ENCODE measurements at regions not wholly inside any gene's neighbourhood (a gene's known extent, or its start where the extent isn't known, plus 50 kb on each side); places are given as distances from the start of the nearest gene placed in this dataset.

- H3K36me3 ChIP-seq (ENCODE audit: control insufficient read depth in 4 of 4, insufficient read depth in 4 of 4, low read length in 4 of 4): no peaks in the 10 kb centered on the region
- TF ChIP-seq CTCF (IDR thresholded peaks at IDR 0.05; ENCODE audit: control extremely low read depth, extremely low read depth): no peak
- DNase-seq: peak in 1 of 3 donors; percentile 17
- H3K9ac ChIP-seq (ENCODE audit: insufficient read depth in 1 of 2, low read length in 2 of 2): no peak overlapping the region
- ATAC-seq (ENCODE audit: insufficient read depth, low FRiP score): peak; percentile 44
- WGBS, 2 donors: 73 to 88% methylated on average over 2 of the region's 2 CpGs
- H3K9me3 ChIP-seq (ENCODE audit: control insufficient read depth in 4 of 4, insufficient read depth in 3 of 4, low read length in 3 of 4): peaks cover 0 to 5% (median 1%) of the 10 kb centered on the region in 4 donors
- H3K4me1 ChIP-seq (ENCODE audit: control insufficient read depth in 5 of 5, insufficient read depth in 5 of 5, low read length in 5 of 5): no peaks in the 10 kb centered on the region
- H3K27ac ChIP-seq (ENCODE audit: low read depth in 1 of 2, low read length in 1 of 2): no peak overlapping the region
- no peaks in the 10 kb centered on the region for H3K27me3 ChIP-seq (ENCODE audit: control insufficient read depth in 3 of 3, insufficient read depth in 3 of 3, low read length in 2 of 3)
- H3K4me3 ChIP-seq: no peak overlapping the region
Measured at GRCh38 chr14:61965030-61965745, 203.0 kb downstream of the SNAPC1 start.

- no peak overlapping the region for H3K9ac ChIP-seq (ENCODE audit: insufficient read depth in 1 of 2, low read length in 2 of 2)
- no peaks in the 10 kb centered on the region for H3K36me3 ChIP-seq (ENCODE audit: control insufficient read depth in 4 of 4, insufficient read depth in 4 of 4, low read length in 4 of 4)
- DNase-seq (no peak), ATAC-seq (ENCODE audit: insufficient read depth, low FRiP score) (no peak)
- 98 to 99% methylated on average over 2 of the region's 2 CpGs for WGBS, 2 donors
- no peak overlapping the region for H3K4me3 ChIP-seq
- H3K27me3 ChIP-seq (ENCODE audit: control insufficient read depth in 3 of 3, insufficient read depth in 3 of 3, low read length in 2 of 3): no peaks in the 10 kb centered on the region
- no peaks in the 10 kb centered on the region for H3K4me1 ChIP-seq (ENCODE audit: control insufficient read depth in 5 of 5, insufficient read depth in 5 of 5, low read length in 5 of 5)
- peaks cover 0 to 2% (median 0%) of the 10 kb centered on the region in 4 donors for H3K9me3 ChIP-seq (ENCODE audit: control insufficient read depth in 4 of 4, insufficient read depth in 3 of 4, low read length in 3 of 4)
- no peak overlapping the region for H3K27ac ChIP-seq (ENCODE audit: low read depth in 1 of 2, low read length in 1 of 2)
- TF ChIP-seq CTCF (IDR thresholded peaks at IDR 0.05; ENCODE audit: control extremely low read depth, extremely low read depth): no peak
Measured at GRCh38 chr14:61968207-61968606, 206.0 kb downstream of the SNAPC1 start.

- Histone ChIP-seq H3K27ac (ENCODE audit: low read depth in 1 of 2, low read length in 1 of 2) (no peak overlapping the region), H3K27me3 (ENCODE audit: control insufficient read depth in 3 of 3, insufficient read depth in 3 of 3, low read length in 2 of 3) (no peaks in the 10 kb centered on the region), H3K9me3 (ENCODE audit: control insufficient read depth in 4 of 4, insufficient read depth in 3 of 4, low read length in 3 of 4) (peaks cover 0 to 6% (median 2%) of the 10 kb centered on the region in 4 donors), H3K9ac (ENCODE audit: insufficient read depth in 1 of 2, low read length in 2 of 2) (no peak overlapping the region), H3K4me3 (no peak overlapping the region), H3K36me3 (ENCODE audit: control insufficient read depth in 4 of 4, insufficient read depth in 4 of 4, low read length in 4 of 4) (no peaks in the 10 kb centered on the region), H3K4me1 (ENCODE audit: control insufficient read depth in 5 of 5, insufficient read depth in 5 of 5, low read length in 5 of 5) (no peaks in the 10 kb centered on the region)
- DNase-seq: no peak
- ATAC-seq (ENCODE audit: insufficient read depth, low FRiP score): no peak
- 82 to 87% methylated on average over 3 of the region's 3 CpGs for WGBS, 2 donors
- TF ChIP-seq CTCF (IDR thresholded peaks at IDR 0.05; ENCODE audit: control extremely low read depth, extremely low read depth): no peak
Measured at GRCh38 chr14:61972711-61973110, 210.5 kb downstream of the SNAPC1 start.

GRCh38 chr14:61973981-61974380 lies 211.8 kb downstream of the SNAPC1 start:
- Histone ChIP-seq H3K9me3 (ENCODE audit: control insufficient read depth in 4 of 4, insufficient read depth in 3 of 4, low read length in 3 of 4) (peaks cover 0 to 6% (median 2%) of the 10 kb centered on the region in 4 donors), H3K9ac (ENCODE audit: insufficient read depth in 1 of 2, low read length in 2 of 2) (no peak overlapping the region), H3K36me3 (ENCODE audit: control insufficient read depth in 4 of 4, insufficient read depth in 4 of 4, low read length in 4 of 4) (no peaks in the 10 kb centered on the region), H3K27ac (ENCODE audit: low read depth in 1 of 2, low read length in 1 of 2) (no peak overlapping the region), H3K27me3 (ENCODE audit: control insufficient read depth in 3 of 3, insufficient read depth in 3 of 3, low read length in 2 of 3) (no peaks in the 10 kb centered on the region), H3K4me1 (ENCODE audit: control insufficient read depth in 5 of 5, insufficient read depth in 5 of 5, low read length in 5 of 5) (no peaks in the 10 kb centered on the region), H3K4me3 (no peak overlapping the region)
- no peak for TF ChIP-seq CTCF (IDR thresholded peaks at IDR 0.05; ENCODE audit: control extremely low read depth, extremely low read depth)
- no peak for ATAC-seq (ENCODE audit: insufficient read depth, low FRiP score)
- no peak for DNase-seq
- 94 to 97% methylated on average over 5 of the region's 5 CpGs for WGBS, 2 donors
